ENCODE measurements at regions not wholly inside any gene's neighbourhood (a gene's known extent, or its start where the extent isn't known, plus 50 kb on each side); places are given as distances from the start of the nearest gene placed in this dataset.

GRCh38 chr13:48909056-48909389 is 66.7 kb upstream of the FNDC3A start:
- Histone ChIP-seq H3K27me3 (ENCODE audit: insufficient read depth, low read length, poor library complexity) (no peaks in the 10 kb centered on the region), H3K4me1 (ENCODE audit: insufficient read depth, low read length) (no peaks in the 10 kb centered on the region), H4K20me1 (ENCODE audit: insufficient read depth, low read length) (no peaks in the 10 kb centered on the region), H3K4me2 (ENCODE audit: insufficient read depth, low read length) (no peak overlapping the region), H3K4me3 (ENCODE audit: low read depth in 1 of 2, low read length in 2 of 2) (no peak overlapping the region), H3K79me2 (ENCODE audit: insufficient read depth, low read length) (no peaks in the 10 kb centered on the region), H3K9me3 (ENCODE audit: insufficient read depth, low read length, severe bottlenecking) (no peaks in the 10 kb centered on the region), H3K9ac (ENCODE audit: low read depth, low read length) (no peak overlapping the region), H3K27ac (ENCODE audit: low read length) (no peak overlapping the region), H3K36me3 (ENCODE audit: insufficient read depth, low read length) (no peaks in the 10 kb centered on the region), H2AFZ (ENCODE audit: low read depth, low read length) (no peak overlapping the region)
- DNase-seq (no peak), ATAC-seq (ENCODE audit: insufficient read depth, low read depth) (no peak)
- TF ChIP-seq, protein P1, sequence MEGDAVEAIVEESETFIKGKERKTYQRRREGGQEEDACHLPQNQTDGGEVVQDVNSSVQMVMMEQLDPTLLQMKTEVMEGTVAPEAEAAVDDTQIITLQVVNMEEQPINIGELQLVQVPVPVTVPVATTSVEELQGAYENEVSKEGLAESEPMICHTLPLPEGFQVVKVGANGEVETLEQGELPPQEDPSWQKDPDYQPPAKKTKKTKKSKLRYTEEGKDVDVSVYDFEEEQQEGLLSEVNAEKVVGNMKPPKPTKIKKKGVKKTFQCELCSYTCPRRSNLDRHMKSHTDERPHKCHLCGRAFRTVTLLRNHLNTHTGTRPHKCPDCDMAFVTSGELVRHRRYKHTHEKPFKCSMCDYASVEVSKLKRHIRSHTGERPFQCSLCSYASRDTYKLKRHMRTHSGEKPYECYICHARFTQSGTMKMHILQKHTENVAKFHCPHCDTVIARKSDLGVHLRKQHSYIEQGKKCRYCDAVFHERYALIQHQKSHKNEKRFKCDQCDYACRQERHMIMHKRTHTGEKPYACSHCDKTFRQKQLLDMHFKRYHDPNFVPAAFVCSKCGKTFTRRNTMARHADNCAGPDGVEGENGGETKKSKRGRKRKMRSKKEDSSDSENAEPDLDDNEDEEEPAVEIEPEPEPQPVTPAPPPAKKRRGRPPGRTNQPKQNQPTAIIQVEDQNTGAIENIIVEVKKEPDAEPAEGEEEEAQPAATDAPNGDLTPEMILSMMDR (IDR thresholded peaks at IDR 0.05; ENCODE audit: borderline replicate concordance, extremely low read depth, low read length, poor library complexity, severe bottlenecking), result no peak
- no peak for TF ChIP-seq EZH2 (IDR thresholded peaks at IDR 0.05; ENCODE audit: borderline replicate concordance, low read depth, low read length, severe bottlenecking)

DNA sequence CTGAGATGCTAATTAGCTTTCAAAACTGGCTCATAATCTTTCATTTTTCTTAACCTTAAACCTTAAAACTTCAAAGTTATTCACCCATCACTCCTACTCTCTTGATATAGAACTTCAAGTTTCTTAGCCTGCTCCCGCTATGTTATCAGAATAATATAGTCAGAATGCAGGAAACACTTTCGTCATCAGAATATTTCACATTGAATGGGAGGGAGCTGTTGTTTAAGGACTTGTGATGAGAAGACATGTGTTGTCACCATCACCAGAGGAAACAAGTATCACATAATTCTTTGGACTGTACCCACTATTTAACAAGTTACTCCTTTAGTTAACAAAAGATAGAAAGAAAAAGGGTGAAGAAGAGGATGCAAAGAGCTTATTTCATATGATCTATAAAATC is 65.0 kb upstream of the FNDC3A start:
- H3K27me3 ChIP-seq (ENCODE audit: insufficient read depth, low read length, poor library complexity), result no peaks in the 10 kb centered on the region
- DNase-seq, result no peak
- H3K9ac ChIP-seq (ENCODE audit: low read depth, low read length), result no peak overlapping the region
- H3K4me2 ChIP-seq (ENCODE audit: insufficient read depth, low read length), result no peak overlapping the region
- H3K9me3 ChIP-seq (ENCODE audit: insufficient read depth, low read length, severe bottlenecking), result no peaks in the 10 kb centered on the region
- ATAC-seq (ENCODE audit: insufficient read depth, low read depth), result no peak
- H3K4me1 ChIP-seq (ENCODE audit: insufficient read depth, low read length), result no peaks in the 10 kb centered on the region
- no peak overlapping the region for H3K4me3 ChIP-seq (ENCODE audit: low read depth in 1 of 2, low read length in 2 of 2)
- H3K36me3 ChIP-seq (ENCODE audit: insufficient read depth, low read length), result no peaks in the 10 kb centered on the region
- TF ChIP-seq, protein P1 (IDR thresholded peaks at IDR 0.05; ENCODE audit: borderline replicate concordance, extremely low read depth, low read length, poor library complexity, severe bottlenecking), result no peak
- no peak for TF ChIP-seq EZH2 (IDR thresholded peaks at IDR 0.05; ENCODE audit: borderline replicate concordance, low read depth, low read length, severe bottlenecking)
- no peaks in the 10 kb centered on the region for H3K79me2 ChIP-seq (ENCODE audit: insufficient read depth, low read length)
- no peak overlapping the region for H3K27ac ChIP-seq (ENCODE audit: low read length)
- no peaks in the 10 kb centered on the region for H4K20me1 ChIP-seq (ENCODE audit: insufficient read depth, low read length)
- no peak overlapping the region for H2AFZ ChIP-seq (ENCODE audit: low read depth, low read length)

DNA sequence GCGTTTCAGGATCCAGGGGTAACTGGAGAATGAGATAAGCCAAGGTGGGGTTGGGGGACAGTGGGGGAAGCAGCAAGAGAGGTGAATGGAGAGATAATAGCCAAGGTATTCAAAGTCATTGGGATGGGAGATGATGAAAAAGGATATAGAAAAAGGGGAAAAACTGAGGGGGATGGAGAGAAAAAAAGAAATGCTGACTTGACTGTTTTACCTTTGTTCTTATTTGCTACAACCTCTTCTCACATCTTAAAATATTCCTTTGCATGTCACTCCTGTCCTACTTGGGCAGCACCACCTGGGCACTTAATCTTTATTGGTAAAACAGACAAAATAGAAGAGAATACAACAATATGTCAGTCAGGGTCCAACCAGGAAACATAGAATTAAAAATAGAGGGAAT is 56.0 kb upstream of the FNDC3A start:
- Histone ChIP-seq H2AFZ (ENCODE audit: low read depth, low read length) (no peak overlapping the region), H3K4me2 (ENCODE audit: insufficient read depth, low read length) (no peak overlapping the region), H3K27me3 (ENCODE audit: insufficient read depth, low read length, poor library complexity) (no peaks in the 10 kb centered on the region), H3K9me3 (ENCODE audit: insufficient read depth, low read length, severe bottlenecking) (no peaks in the 10 kb centered on the region), H3K9ac (ENCODE audit: low read depth, low read length) (no peak overlapping the region), H3K36me3 (ENCODE audit: insufficient read depth, low read length) (no peaks in the 10 kb centered on the region), H3K4me3 (ENCODE audit: low read depth in 1 of 2, low read length in 2 of 2) (no peak overlapping the region), H3K4me1 (ENCODE audit: insufficient read depth, low read length) (no peaks in the 10 kb centered on the region), H3K79me2 (ENCODE audit: insufficient read depth, low read length) (no peaks in the 10 kb centered on the region), H3K27ac (ENCODE audit: low read length) (no peak overlapping the region), H4K20me1 (ENCODE audit: insufficient read depth, low read length) (no peaks in the 10 kb centered on the region)
- ATAC-seq (ENCODE audit: insufficient read depth, low read depth), result no peak
- TF ChIP-seq, protein P1 (IDR thresholded peaks at IDR 0.05; ENCODE audit: borderline replicate concordance, extremely low read depth, low read length, poor library complexity, severe bottlenecking), result no peak
- no peak for TF ChIP-seq EZH2 (IDR thresholded peaks at IDR 0.05; ENCODE audit: borderline replicate concordance, low read depth, low read length, severe bottlenecking)
- no peak for DNase-seq

DNA sequence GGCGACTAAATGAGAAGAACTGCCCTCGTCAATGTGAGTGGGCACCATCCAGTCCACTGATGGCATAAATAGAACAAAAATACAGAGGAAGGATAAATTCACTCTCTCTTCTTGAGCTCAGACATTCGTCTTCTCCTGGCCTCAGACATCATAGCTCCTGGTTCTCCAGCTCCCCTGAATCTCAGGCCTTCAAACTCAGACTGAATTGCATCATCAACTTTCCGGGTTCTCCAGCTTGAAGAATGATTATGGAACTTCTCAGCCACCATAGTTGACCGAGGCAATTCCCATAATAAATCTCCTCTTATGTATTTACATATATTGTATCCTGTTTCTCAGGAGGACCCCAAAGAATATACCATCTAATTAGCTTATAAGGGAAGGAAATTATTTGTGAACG is 55.0 kb upstream of the FNDC3A start:
- no peak overlapping the region for H3K27ac ChIP-seq (ENCODE audit: low read length)
- TF ChIP-seq, protein P1 (IDR thresholded peaks at IDR 0.05; ENCODE audit: borderline replicate concordance, extremely low read depth, low read length, poor library complexity, severe bottlenecking), result no peak
- TF ChIP-seq EZH2 (IDR thresholded peaks at IDR 0.05; ENCODE audit: borderline replicate concordance, low read depth, low read length, severe bottlenecking), result no peak
- H3K4me1 ChIP-seq (ENCODE audit: insufficient read depth, low read length), result no peaks in the 10 kb centered on the region
- no peaks in the 10 kb centered on the region for H4K20me1 ChIP-seq (ENCODE audit: insufficient read depth, low read length)
- no peaks in the 10 kb centered on the region for H3K79me2 ChIP-seq (ENCODE audit: insufficient read depth, low read length)
- H3K4me3 ChIP-seq (ENCODE audit: low read depth in 1 of 2, low read length in 2 of 2), result no peak overlapping the region
- H3K9me3 ChIP-seq (ENCODE audit: insufficient read depth, low read length, severe bottlenecking), result no peaks in the 10 kb centered on the region
- H3K27me3 ChIP-seq (ENCODE audit: insufficient read depth, low read length, poor library complexity), result no peaks in the 10 kb centered on the region
- no peak overlapping the region for H3K9ac ChIP-seq (ENCODE audit: low read depth, low read length)
- ATAC-seq (ENCODE audit: insufficient read depth, low read depth) (no peak), DNase-seq (no peak)
- H2AFZ ChIP-seq (ENCODE audit: low read depth, low read length), result no peak overlapping the region
- no peaks in the 10 kb centered on the region for H3K36me3 ChIP-seq (ENCODE audit: insufficient read depth, low read length)
- H3K4me2 ChIP-seq (ENCODE audit: insufficient read depth, low read length), result no peak overlapping the region
